ENCODE measurements at regions not wholly inside any gene's neighbourhood (a gene's known extent, or its start where the extent isn't known, plus 50 kb on each side); places are given as distances from the start of the nearest gene placed in this dataset.
"Not testable (repeated sequence)": the region's sequence is repeated elsewhere in the genome, so short reads cannot be mapped to it uniquely, and the experiment has no call there.

- DNase-seq: no peak
These were observed 77.5 kb upstream of the KRAS start for GRCh38 chr12:25328072-25328712.

- DNase-seq: no peak
These were observed 76.6 kb upstream of the KRAS start for GRCh38 chr12:25327321-25327720.

- DNase-seq: no peak
These were observed 75.6 kb upstream of the KRAS start for GRCh38 chr12:25326326-25326725.

- DNase-seq: no peak
These were observed 74.1 kb upstream of the KRAS start for GRCh38 chr12:25324861-25325260.

- peak; percentile 70 for DNase-seq
These were observed 72.9 kb upstream of the KRAS start for GRCh38 chr12:25323581-25323982.

GRCh38 chr12:25322918-25323531, 72.3 kb upstream of the KRAS start:
- DNase-seq: peak; percentile 66

- no peak for DNase-seq
These were observed 71.6 kb upstream of the KRAS start for GRCh38 chr12:25322351-25322750.

GRCh38 chr12:25321772-25322171, 71.0 kb upstream of the KRAS start:
- no peak for DNase-seq

GRCh38 chr12:25320123-25321006, 69.6 kb upstream of the KRAS start:
- DNase-seq: peak; percentile 93

- DNase-seq: no peak
These were observed 68.7 kb upstream of the KRAS start for GRCh38 chr12:25319233-25319984.

GRCh38 chr12:25317553-25317952, 66.8 kb upstream of the KRAS start:
- DNase-seq: no peak

GRCh38 chr12:25315388-25315787, 64.7 kb upstream of the KRAS start:
- DNase-seq: no peak

- peak; percentile 28 for DNase-seq
These were observed 62.7 kb upstream of the KRAS start for GRCh38 chr12:25313266-25313990.

GRCh38 chr12:25311506-25311905, 60.8 kb upstream of the KRAS start:
- no peak for DNase-seq

- not testable (repeated sequence) for DNase-seq
These were observed 59.3 kb upstream of the KRAS start for GRCh38 chr12:25310071-25310470.

- peak; percentile 91 for DNase-seq
These were observed 58.0 kb upstream of the KRAS start for GRCh38 chr12:25308756-25309155.

GRCh38 chr12:25307818-25308217, 57.1 kb upstream of the KRAS start:
- DNase-seq: peak; percentile 93

- DNase-seq: no peak
These were observed 51.1 kb upstream of the KRAS start for GRCh38 chr12:25301798-25302197.
